DOHH2 (cell line): ENCODE measurements at regions not wholly inside any gene's neighbourhood (a gene's known extent, or its start where the extent isn't known, plus 50 kb on each side); places are given as distances from the start of the nearest gene placed in this dataset.

Source experiments
- H3F3A ChIP-seq: fragments of 200-600 bp; sonication (generic), shearing (Covaris generic); 2 replicates; pipeline ENCODE4 v1.6.0; 2016; ENCODE audit warnings: antibody characterized with exemption, mild to moderate bottlenecking; ENCODE audit not compliant: control insufficient read depth, insufficient read depth
- H3K27ac ChIP-seq: fragments of 200-600 bp; sonication (generic); 2 replicates; pipeline ENCODE4 v1.5.1; 2014; ENCODE audit warnings: low read depth, mild to moderate bottlenecking, low read length, moderate library complexity
- H3K27me3 ChIP-seq: fragments of 200-600 bp; sonication (generic); 2 replicates; pipeline ENCODE4 v1.6.1; 2014; ENCODE audit warnings: mild to moderate bottlenecking, low read length, mixed read lengths; ENCODE audit not compliant: control insufficient read depth
- H3K36me3 ChIP-seq: fragments of 200-600 bp; sonication (generic); 2 replicates; pipeline ENCODE4 v1.6.1; 2014; ENCODE audit warnings: mild to moderate bottlenecking, low read length, moderate library complexity, mixed read lengths; ENCODE audit not compliant: control insufficient read depth
- H3K4me1 ChIP-seq: fragments of 200-600 bp; sonication (generic); 2 replicates; pipeline ENCODE4 v1.6.1; 2014; ENCODE audit warnings: mild to moderate bottlenecking, low read length, mixed read lengths; ENCODE audit not compliant: control insufficient read depth
- H3K4me2 ChIP-seq: fragments of 200-600 bp; sonication (generic); 2 replicates; pipeline ENCODE4 v1.6.0; 2014; ENCODE audit warnings: mild to moderate bottlenecking, low read length, moderate library complexity
- H3K4me3 ChIP-seq: fragments of 200-600 bp; sonication (generic); 2 replicates; pipeline ENCODE4 v1.5.1; 2014; ENCODE audit warnings: mild to moderate bottlenecking, low read length, mixed read lengths
- H3K79me2 ChIP-seq: fragments of 200-600 bp; sonication (generic); 2 replicates; pipeline ENCODE4 v1.6.1; 2014; ENCODE audit warnings: mild to moderate bottlenecking, low read length, mixed read lengths; ENCODE audit not compliant: control insufficient read depth
- H3K9me2 ChIP-seq: fragments of 200-600 bp; sonication (generic); replicated peaks from 2 replicates; pipeline ENCODE4 v1.6.1; 2014; ENCODE audit warnings: mild to moderate bottlenecking, low read length, mixed read lengths; ENCODE audit not compliant: control insufficient read depth
- H3K9me3 ChIP-seq: fragments of 200-600 bp; sonication (generic); 2 replicates; pipeline ENCODE4 v1.6.1; 2014; ENCODE audit warnings: antibody characterized with exemption, low read length, mixed read lengths; ENCODE audit not compliant: control insufficient read depth, insufficient read depth
- H4K20me1 ChIP-seq: fragments of 200-600 bp; sonication (generic); 2 replicates; pipeline ENCODE4 v1.6.0; 2014; ENCODE audit warnings: low read depth, mild to moderate bottlenecking, antibody characterized with exemption, low read length, moderate library complexity; ENCODE audit not compliant: control insufficient read depth, insufficient read depth
- EZH2phosphoT487 ChIP-seq: fragments of 200-600 bp; sonication (generic); IDR thresholded peaks from 2 replicates; pipeline ENCODE4 v1.6.1; 2017; ENCODE audit warnings: borderline replicate concordance, mild to moderate bottlenecking, antibody characterized with exemption, low read length, moderate library complexity, mixed read lengths
- TF ChIP-seq, protein P1 (sequence below): fragments of 200-600 bp; sonication (generic); IDR thresholded peaks from one replicate; pipeline ENCODE4 v1.5.1; 2014; ENCODE audit warnings: antibody characterized with exemption, mild to moderate bottlenecking, low read depth, low read length; ENCODE audit not compliant: poor library complexity, severe bottlenecking

DNA sequence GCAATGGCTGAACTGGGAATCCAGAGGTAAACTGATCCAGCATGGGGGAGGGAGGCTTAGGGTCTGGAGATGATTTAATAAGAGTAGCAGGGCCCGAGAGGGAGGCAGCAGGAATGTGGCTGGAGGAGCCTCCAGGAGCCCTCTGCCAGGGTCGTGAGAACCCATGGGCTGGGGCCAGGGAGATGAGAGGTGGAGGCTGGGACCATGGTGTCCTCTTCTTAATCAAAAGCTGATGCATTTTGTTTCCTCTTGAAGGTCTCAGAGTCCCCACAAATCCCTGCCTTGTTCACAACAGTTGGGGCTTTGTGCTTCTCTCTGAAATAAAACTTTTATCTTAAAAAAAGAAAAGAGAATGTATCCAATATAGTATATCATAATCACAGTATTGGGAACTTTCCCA lies 123.7 kb upstream of the ZNF516 start:
- H3K79me2 ChIP-seq: no peaks in the 10 kb centered on the region
- peaks cover 26% of the 10 kb centered on the region for H3K27me3 ChIP-seq
- TF ChIP-seq, protein P1, sequence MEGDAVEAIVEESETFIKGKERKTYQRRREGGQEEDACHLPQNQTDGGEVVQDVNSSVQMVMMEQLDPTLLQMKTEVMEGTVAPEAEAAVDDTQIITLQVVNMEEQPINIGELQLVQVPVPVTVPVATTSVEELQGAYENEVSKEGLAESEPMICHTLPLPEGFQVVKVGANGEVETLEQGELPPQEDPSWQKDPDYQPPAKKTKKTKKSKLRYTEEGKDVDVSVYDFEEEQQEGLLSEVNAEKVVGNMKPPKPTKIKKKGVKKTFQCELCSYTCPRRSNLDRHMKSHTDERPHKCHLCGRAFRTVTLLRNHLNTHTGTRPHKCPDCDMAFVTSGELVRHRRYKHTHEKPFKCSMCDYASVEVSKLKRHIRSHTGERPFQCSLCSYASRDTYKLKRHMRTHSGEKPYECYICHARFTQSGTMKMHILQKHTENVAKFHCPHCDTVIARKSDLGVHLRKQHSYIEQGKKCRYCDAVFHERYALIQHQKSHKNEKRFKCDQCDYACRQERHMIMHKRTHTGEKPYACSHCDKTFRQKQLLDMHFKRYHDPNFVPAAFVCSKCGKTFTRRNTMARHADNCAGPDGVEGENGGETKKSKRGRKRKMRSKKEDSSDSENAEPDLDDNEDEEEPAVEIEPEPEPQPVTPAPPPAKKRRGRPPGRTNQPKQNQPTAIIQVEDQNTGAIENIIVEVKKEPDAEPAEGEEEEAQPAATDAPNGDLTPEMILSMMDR: no peak
- TF ChIP-seq EZH2phosphoT487: no peak
- H4K20me1 ChIP-seq: no peaks in the 10 kb centered on the region
- H3F3A ChIP-seq: no peaks in the 10 kb centered on the region
- H3K4me1 ChIP-seq: no peaks in the 10 kb centered on the region
- H3K9me3 ChIP-seq: no peaks in the 10 kb centered on the region
- H3K36me3 ChIP-seq: no peaks in the 10 kb centered on the region
- H3K4me3 ChIP-seq: no peak overlapping the region
- H3K4me2 ChIP-seq: no peak overlapping the region
- no peaks in the 10 kb centered on the region for H3K9me2 ChIP-seq
- H3K27ac ChIP-seq: no peak overlapping the region

DNA sequence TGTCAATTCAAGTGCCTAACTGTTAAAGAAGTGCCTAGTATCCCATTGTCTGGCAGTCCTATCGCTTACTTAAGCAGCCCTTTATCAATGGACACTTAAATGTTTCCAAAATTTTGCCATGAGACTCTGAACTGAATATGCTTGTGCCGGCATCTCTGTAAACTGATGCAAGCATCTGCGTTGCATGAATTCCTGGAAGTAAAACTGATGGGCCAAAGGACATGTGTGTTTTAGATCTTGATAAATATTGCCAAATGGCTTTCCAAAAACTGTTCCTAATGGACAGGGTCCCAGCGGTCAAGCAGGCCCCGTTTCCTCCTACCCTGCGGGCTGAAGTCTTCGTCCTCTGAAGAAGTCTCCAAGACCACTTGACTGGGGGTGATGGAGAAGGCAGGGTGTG lies 121.3 kb upstream of the ZNF516 start:
- no peaks in the 10 kb centered on the region for H3F3A ChIP-seq
- H3K4me1 ChIP-seq: no peaks in the 10 kb centered on the region
- no peaks in the 10 kb centered on the region for H3K79me2 ChIP-seq
- peaks cover 12% of the 10 kb centered on the region; the same call in 1 of the 2 replicates for H3K27me3 ChIP-seq
- TF ChIP-seq EZH2phosphoT487: no peak
- TF ChIP-seq, protein P1: no peak
- no peaks in the 10 kb centered on the region for H3K36me3 ChIP-seq
- H3K4me3 ChIP-seq: no peak overlapping the region
- H3K27ac ChIP-seq: no peak overlapping the region
- no peaks in the 10 kb centered on the region; the same call in 1 of the 2 replicates for H3K9me3 ChIP-seq
- no peak overlapping the region for H3K4me2 ChIP-seq
- no peaks in the 10 kb centered on the region for H3K9me2 ChIP-seq
- no peaks in the 10 kb centered on the region for H4K20me1 ChIP-seq

DNA sequence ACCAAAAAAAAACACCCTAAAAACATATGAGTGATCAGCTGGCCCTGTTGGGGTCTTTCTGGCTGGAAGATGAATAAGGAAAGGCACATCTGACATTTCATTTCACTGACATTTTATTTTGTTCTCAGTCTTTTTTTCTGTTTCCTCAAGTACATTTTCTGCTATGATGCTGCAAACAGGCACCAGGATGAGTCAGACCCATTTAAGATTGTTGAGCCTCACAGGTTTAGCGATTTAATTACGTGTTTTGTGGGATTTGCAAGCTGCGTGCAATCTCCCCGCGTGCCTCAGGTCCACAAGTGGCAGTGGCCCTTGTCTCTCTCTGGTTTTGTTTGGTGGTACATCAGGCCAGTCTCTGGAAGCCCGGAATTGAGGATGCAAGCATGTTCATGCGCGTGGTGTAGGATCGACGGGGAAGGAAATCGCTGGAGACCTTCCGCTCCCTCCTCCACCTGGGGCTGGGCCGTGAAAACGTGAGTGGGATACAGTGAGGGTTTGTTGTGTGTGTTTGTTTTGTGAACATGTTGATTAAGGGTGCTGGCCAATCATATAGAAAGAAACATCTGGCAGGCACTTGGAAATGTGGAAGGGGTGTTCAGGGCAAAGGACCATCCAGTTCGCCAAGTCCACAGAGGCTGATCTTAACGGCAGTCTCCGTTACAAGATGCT lies 120.2 kb upstream of the ZNF516 start:
- Histone ChIP-seq H3K79me2 (no peaks in the 10 kb centered on the region), H3K36me3 (no peaks in the 10 kb centered on the region), H3K9me3 (no peaks in the 10 kb centered on the region; the same call in 1 of the 2 replicates), H3K4me2 (no peak overlapping the region), H3K9me2 (no peaks in the 10 kb centered on the region), H3K27ac (no peak overlapping the region), H3K4me1 (no peaks in the 10 kb centered on the region), H3K27me3 (0 out of 2 replicates have a peak, but pooled peaks cover 5% of the 10 kb centered on the region), H4K20me1 (no peaks in the 10 kb centered on the region), H3K4me3 (no peak overlapping the region), H3F3A (no peaks in the 10 kb centered on the region)
- no peak for TF ChIP-seq EZH2phosphoT487
- TF ChIP-seq, protein P1: no peak
